CD14-positive monocyte (primary cell): ENCODE measurements at regions not wholly inside any gene's neighbourhood (a gene's known extent, or its start where the extent isn't known, plus 50 kb on each side); places are given as distances from the start of the nearest gene placed in this dataset.

Source experiments
- DNase-seq, 3 donors: peaks; one replicate each; pipeline ENCODE4 v3.0.0-alpha.2; 2011 to 2022
- H2AFZ ChIP-seq: 2 replicates; pipeline ENCODE4 v1.6.0; 2012; ENCODE audit warnings: mild to moderate bottlenecking, low read depth, low read length, inconsistent platforms; ENCODE audit not compliant: insufficient read depth, poor library complexity, severe bottlenecking
- H3K27ac ChIP-seq, 2 donors: 1 replicate in 1 of 2; 2 replicates in 1 of 2; pipeline ENCODE4 v1.5.1; 2012 to 2013; ENCODE audit warnings: low read length in 2 of 2, control low read depth in 1 of 2, inconsistent platforms in 1 of 2, low read depth in 1 of 2, mild to moderate bottlenecking in 1 of 2
- H3K27me3 ChIP-seq, 2 donors: one replicate each; pipeline versions ENCODE4 v1.6.0 to v1.6.1; 2011 to 2013; ENCODE audit warnings: low read length in 2 of 2; ENCODE audit not compliant: control insufficient read depth in 2 of 2, insufficient read depth in 2 of 2
- H3K36me3 ChIP-seq, 2 donors: replicated peaks in 1 of 2; 1 replicate in 1 of 2; 2 replicates in 1 of 2; pipeline versions ENCODE4 v1.5.1 to v1.6.1; 2012 to 2013; ENCODE audit warnings: low read length in 2 of 2, control low read depth in 1 of 2, inconsistent platforms in 1 of 2, mild to moderate bottlenecking in 1 of 2; ENCODE audit not compliant: insufficient read depth in 2 of 2, control insufficient read depth in 1 of 2
- H3K4me1 ChIP-seq, 2 donors: 1 replicate in 1 of 2; 2 replicates in 1 of 2; pipeline versions ENCODE4 v1.5.1 to v1.6.1; 2012 to 2013; ENCODE audit warnings: low read length in 2 of 2, control low read depth in 1 of 2, inconsistent platforms in 1 of 2, mild to moderate bottlenecking in 1 of 2, moderate library complexity in 1 of 2; ENCODE audit not compliant: insufficient read depth in 2 of 2, control insufficient read depth in 1 of 2
- H3K4me2 ChIP-seq: replicated peaks from 2 replicates; pipeline ENCODE3; 2012; ENCODE audit warnings: low read length, moderate library complexity, mild to moderate bottlenecking; ENCODE audit not compliant: poor library complexity, severe bottlenecking; ENCODE audit errors: extremely low read depth
- H3K4me3 ChIP-seq, 3 experiments: fragments of 200-600 bp in 1 of 3; sonication (generic) in 1 of 3; replicated peaks in 1 of 3; 1 replicate in 2 of 3; 2 replicates in 1 of 3; pipeline ENCODE4 v1.5.1; 2011 to 2013; ENCODE audit warnings: low read length in 3 of 3, mild to moderate bottlenecking in 3 of 3, control low read depth in 2 of 3, low read depth in 2 of 3, inconsistent platforms in 1 of 3, moderate library complexity in 1 of 3
- H3K79me2 ChIP-seq: 2 replicates; pipeline ENCODE4 v1.6.0; 2012; ENCODE audit warnings: mild to moderate bottlenecking, control low read depth, inconsistent platforms, low read length, moderate library complexity; ENCODE audit not compliant: insufficient read depth
- H3K9ac ChIP-seq: 2 replicates; pipeline ENCODE4 v1.6.0; 2017; ENCODE audit warnings: low read length, mild to moderate bottlenecking; ENCODE audit not compliant: insufficient read depth, poor library complexity, severe bottlenecking
- H3K9me3 ChIP-seq, 2 donors: replicated peaks in 1 of 2; 1 replicate in 1 of 2; 2 replicates in 1 of 2; pipeline versions ENCODE4 v1.5.1 to v1.6.1; 2012 to 2013; ENCODE audit warnings: low read length in 2 of 2, control low read depth in 1 of 2; ENCODE audit not compliant: control insufficient read depth in 1 of 2, insufficient read depth in 1 of 2
- H4K20me1 ChIP-seq: 2 replicates; pipeline ENCODE4 v1.6.0; 2012; ENCODE audit warnings: mild to moderate bottlenecking, low read length, control low read depth, moderate library complexity; ENCODE audit not compliant: insufficient read depth
- H3K27ac Mint-ChIP-seq, 7 donors: one replicate each; pipeline ENCODE4 v1.8.0; 2020; ENCODE audit warnings: mild to moderate bottlenecking in 7 of 7, mixed read lengths in 7 of 7, moderate library complexity in 6 of 7, inconsistent platforms in 2 of 7
- H3K27me3 Mint-ChIP-seq, 3 donors: one replicate each; pipeline ENCODE4 v1.8.0; 2021 to 2022; ENCODE audit warnings: low read depth in 3 of 3, mild to moderate bottlenecking in 3 of 3, mixed read lengths in 3 of 3, moderate library complexity in 3 of 3, inconsistent platforms in 1 of 3
- H3K36me3 Mint-ChIP-seq, 2 donors: one replicate each; pipeline ENCODE4 v1.8.0; 2020; ENCODE audit warnings: mixed read lengths in 2 of 2, inconsistent platforms in 1 of 2, mild to moderate bottlenecking in 1 of 2
- H3K4me1 Mint-ChIP-seq: one replicate; pipeline ENCODE4 v1.8.0; 2020; ENCODE audit warnings: mild to moderate bottlenecking, mixed read lengths
- H3K4me3 Mint-ChIP-seq, 2 donors: one replicate each; pipeline ENCODE4 v1.8.0; 2020; ENCODE audit warnings: mild to moderate bottlenecking in 2 of 2, mixed read lengths in 2 of 2, moderate library complexity in 1 of 2
- H3K9me3 Mint-ChIP-seq, 7 donors: one replicate each; pipeline ENCODE4 v1.8.0; 2020 to 2022; ENCODE audit warnings: mixed read lengths in 7 of 7, mild to moderate bottlenecking in 6 of 7, moderate library complexity in 6 of 7, inconsistent platforms in 2 of 7
- CTCF ChIP-seq: fragments of 200-600 bp; IDR thresholded peaks from one replicate; pipeline ENCODE4 v1.8.0; 2022; ENCODE audit warnings: antibody characterized with exemption, mild to moderate bottlenecking
- WGBS: methylation state at CpG from one replicate; pipeline ENCODE4 v1.1.5; 2013; ENCODE audit warnings: missing lambda C conversion rate; ENCODE audit not compliant: insufficient coverage; 5-methylcytosine and 5-hydroxymethylcytosine counted together
- intact Hi-C, 2 donors: fragments of 100-400 bp; cut with micrococcal nuclease; formaldehyde crosslinking; loops; one replicate each; pipeline versions ENCODE4 v1.15.0 to v1.15.1; 2023

GRCh38 chr10:62684911-62685310 lies 119.6 kb upstream of the ADO start:
- H3K9me3 Mint-ChIP-seq, result peaks cover 2 to 6% (median 6%) of the 10 kb centered on the region in 7 donors
- Histone ChIP-seq H3K36me3 (no peaks in the 10 kb centered on the region), H3K9me3 (no peaks in the 10 kb centered on the region), H4K20me1 (no peaks in the 10 kb centered on the region), H3K4me2 (no peak overlapping the region), H3K27me3 (no peaks in the 10 kb centered on the region), H3K4me3 (no peak overlapping the region), H3K9ac (no peak overlapping the region), H3K27ac (no peak overlapping the region), H2AFZ (no peak overlapping the region), H3K79me2 (no peaks in the 10 kb centered on the region), H3K4me1 (peaks cover 29 to 30% of the 10 kb centered on the region in 2 donors)
- intact Hi-C loops, result loop anchor here in 1 of 2 donors (5.0 kb wide), 2 partner anchors 48 to 73 kb away; no protein-coding TSS in a partner anchor
- no peak overlapping the region for H3K4me3 Mint-ChIP-seq
- peaks cover 39% of the 10 kb centered on the region for H3K4me1 Mint-ChIP-seq
- TF ChIP-seq CTCF, result no peak
- 82% methylated on average over 3 of the region's 5 CpGs for WGBS
- H3K27me3 Mint-ChIP-seq, result no peaks in the 10 kb centered on the region
- peak overlapping the region in 2 of 7 donors; percentile 51 to 65 for H3K27ac Mint-ChIP-seq
- H3K36me3 Mint-ChIP-seq, result peaks cover 2 to 3% of the 10 kb centered on the region in 2 donors
- no peak for DNase-seq

DNA sequence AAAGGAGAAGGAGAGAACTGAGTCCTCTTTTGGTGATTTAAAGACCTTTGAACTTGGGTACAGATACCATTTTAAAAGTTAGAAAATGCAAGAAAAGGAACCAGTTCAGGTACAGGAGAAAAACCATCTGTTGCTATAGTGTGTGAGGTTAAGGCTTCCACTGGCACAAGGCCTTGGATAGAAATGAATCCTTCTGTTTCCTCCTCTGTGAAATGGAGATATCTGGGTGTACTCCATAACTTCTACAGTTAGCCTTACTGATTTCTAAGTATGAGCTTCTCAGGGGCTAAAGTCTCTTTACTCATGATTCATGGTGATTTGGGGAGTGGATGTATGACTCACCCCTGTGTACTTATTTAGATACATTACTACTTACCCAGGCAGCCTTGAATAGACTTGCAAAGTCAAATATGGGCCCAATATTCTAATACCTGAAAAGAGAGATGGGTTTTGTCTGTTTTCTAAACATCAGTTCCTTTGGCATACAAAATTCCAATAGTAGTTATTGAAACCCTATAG lies 117.2 kb upstream of the ADO start:
- no peak overlapping the region for H3K4me3 ChIP-seq
- H3K4me2 ChIP-seq, result no peak overlapping the region
- no peak overlapping the region for H2AFZ ChIP-seq
- H3K9ac ChIP-seq, result no peak overlapping the region
- intact Hi-C loops, result no loop called here
- H3K79me2 ChIP-seq, result no peaks in the 10 kb centered on the region
- TF ChIP-seq CTCF, result no peak
- no peak overlapping the region for H3K27ac ChIP-seq
- Mint-ChIP-seq H3K4me3 (no peak overlapping the region), H3K36me3 (peaks cover 0 to 1% of the 10 kb centered on the region in 2 donors), H3K4me1 (peaks cover 38% of the 10 kb centered on the region), H3K27me3 (no peaks in the 10 kb centered on the region), H3K27ac (no peak overlapping the region), H3K9me3 (peaks cover 2 to 7% (median 6%) of the 10 kb centered on the region in 7 donors)
- H3K9me3 ChIP-seq, result no peaks in the 10 kb centered on the region
- peak; percentile 29 to 78 (median 56) for DNase-seq
- no peaks in the 10 kb centered on the region for H3K27me3 ChIP-seq
- no peaks in the 10 kb centered on the region for H3K36me3 ChIP-seq
- H3K4me1 ChIP-seq, result peaks cover 32 to 33% of the 10 kb centered on the region in 2 donors
- no peaks in the 10 kb centered on the region for H4K20me1 ChIP-seq
